ENCODE measurements at regions not wholly inside any gene's neighbourhood (a gene's known extent, or its start where the extent isn't known, plus 50 kb on each side); places are given as distances from the start of the nearest gene placed in this dataset.

DNA sequence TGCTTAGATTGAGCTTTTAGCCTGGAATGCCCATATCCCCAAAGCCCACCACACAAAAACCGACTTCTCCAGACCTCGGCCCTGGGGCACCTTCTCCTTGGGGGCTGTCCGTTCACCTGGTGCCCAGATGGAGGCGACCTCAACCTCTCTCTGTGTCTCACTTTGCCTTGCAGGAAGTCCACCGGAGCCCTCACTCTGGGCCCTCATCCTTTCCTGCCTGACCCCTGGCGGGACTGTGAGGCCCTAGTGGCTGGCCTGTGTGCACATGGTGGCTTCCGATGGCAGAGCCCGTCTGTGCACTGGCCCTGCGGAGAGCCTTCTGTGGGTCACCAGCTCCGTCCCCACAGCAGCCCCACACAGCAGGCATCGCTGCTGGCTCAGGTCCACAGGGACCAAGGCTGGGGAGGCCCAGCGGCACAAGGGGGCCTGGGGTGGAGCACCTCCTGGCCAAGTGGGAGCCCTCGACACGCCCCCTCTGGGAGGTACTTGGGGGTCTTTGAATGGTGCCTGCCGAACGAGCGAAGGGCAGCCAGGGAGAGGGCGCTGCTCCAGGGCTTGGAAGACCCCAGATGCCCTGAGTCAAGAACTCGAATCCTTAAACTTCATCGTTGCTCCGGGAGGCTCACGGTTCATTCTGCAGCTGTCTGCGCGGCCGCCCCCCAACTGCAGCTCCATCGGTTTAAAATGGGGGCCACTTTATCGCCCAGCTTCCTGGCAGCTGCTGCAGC, 97.2 kb upstream of the ADRA2C start:
- TF ChIP-seq, protein P1, sequence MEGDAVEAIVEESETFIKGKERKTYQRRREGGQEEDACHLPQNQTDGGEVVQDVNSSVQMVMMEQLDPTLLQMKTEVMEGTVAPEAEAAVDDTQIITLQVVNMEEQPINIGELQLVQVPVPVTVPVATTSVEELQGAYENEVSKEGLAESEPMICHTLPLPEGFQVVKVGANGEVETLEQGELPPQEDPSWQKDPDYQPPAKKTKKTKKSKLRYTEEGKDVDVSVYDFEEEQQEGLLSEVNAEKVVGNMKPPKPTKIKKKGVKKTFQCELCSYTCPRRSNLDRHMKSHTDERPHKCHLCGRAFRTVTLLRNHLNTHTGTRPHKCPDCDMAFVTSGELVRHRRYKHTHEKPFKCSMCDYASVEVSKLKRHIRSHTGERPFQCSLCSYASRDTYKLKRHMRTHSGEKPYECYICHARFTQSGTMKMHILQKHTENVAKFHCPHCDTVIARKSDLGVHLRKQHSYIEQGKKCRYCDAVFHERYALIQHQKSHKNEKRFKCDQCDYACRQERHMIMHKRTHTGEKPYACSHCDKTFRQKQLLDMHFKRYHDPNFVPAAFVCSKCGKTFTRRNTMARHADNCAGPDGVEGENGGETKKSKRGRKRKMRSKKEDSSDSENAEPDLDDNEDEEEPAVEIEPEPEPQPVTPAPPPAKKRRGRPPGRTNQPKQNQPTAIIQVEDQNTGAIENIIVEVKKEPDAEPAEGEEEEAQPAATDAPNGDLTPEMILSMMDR (IDR thresholded peaks at IDR 0.05; ENCODE audit: low read depth, low read length): no peak
- TF ChIP-seq POLR2A (IDR thresholded peaks at IDR 0.05; ENCODE audit: extremely low read depth, insufficient read length) (no peak), MYC (IDR thresholded peaks at IDR 0.05; ENCODE audit: low read depth, low read length) (no peak)
- TF ChIP-seq, protein P2, sequence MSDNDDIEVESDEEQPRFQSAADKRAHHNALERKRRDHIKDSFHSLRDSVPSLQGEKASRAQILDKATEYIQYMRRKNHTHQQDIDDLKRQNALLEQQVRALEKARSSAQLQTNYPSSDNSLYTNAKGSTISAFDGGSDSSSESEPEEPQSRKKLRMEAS (IDR thresholded peaks at IDR 0.05; ENCODE audit: low read depth, low read length): no peak
